GM12892 (cell line): ENCODE measurements at regions not wholly inside any gene's neighbourhood (a gene's known extent, or its start where the extent isn't known, plus 50 kb on each side); places are given as distances from the start of the nearest gene placed in this dataset.

Experiments used
- POLR2A ChIP-seq: IDR thresholded peaks from 2 replicates; pipeline ENCODE4 v1.6.1; 2011; ENCODE audit warnings: low read depth, low read length, control low read depth
- POLR2AphosphoS5 ChIP-seq: IDR thresholded peaks from 2 replicates; pipeline ENCODE4 v1.6.1; 2011; ENCODE audit warnings: low read depth, low read length, control low read depth
- TAF1 ChIP-seq: IDR thresholded peaks from 2 replicates; pipeline ENCODE4 v1.6.1; 2011; ENCODE audit warnings: low read depth, mild to moderate bottlenecking, control low read depth, low read length, borderline replicate concordance

DNA sequence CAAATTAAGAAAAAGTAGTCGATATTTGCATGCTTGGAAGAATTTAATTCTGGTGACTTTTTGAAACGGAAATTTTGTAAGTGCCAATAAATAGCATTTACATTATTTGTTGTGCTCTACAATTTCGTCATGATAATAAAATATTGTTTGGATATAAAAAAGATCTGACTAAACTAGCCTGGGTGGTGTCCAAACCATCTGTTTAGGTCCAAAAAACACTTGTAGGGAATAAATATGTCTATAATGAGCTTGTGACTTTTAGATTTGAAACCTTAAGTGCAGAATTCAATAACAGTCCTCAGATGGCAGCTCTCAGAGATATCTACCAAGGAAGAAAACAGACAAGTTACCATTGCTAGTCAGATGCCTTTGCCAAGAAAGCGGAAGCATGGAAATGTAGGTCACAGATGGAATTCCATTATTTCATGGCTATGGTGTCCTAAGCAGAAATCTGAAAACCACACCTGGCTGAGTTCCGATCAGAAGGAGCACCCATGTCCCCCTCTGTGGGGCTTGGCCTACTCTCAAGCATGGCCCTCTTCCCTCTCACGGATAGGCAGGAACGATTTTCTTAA lies 731.1 kb downstream of the RNF144A start:
- no peak for TF ChIP-seq POLR2A
- TF ChIP-seq TAF1, result no peak
- no peak for TF ChIP-seq POLR2AphosphoS5
